SJCRH30 (cell line): ENCODE measurements at regions not wholly inside any gene's neighbourhood (a gene's known extent, or its start where the extent isn't known, plus 50 kb on each side); places are given as distances from the start of the nearest gene placed in this dataset.

Experiments
- DNase-seq, 2 experiments: peaks; one replicate each; pipeline ENCODE4 v3.0.0-alpha.2; 2015 to 2020
- H3K27ac ChIP-seq: fragments of 250-450 bp; sonication (Bioruptor Pico); 2 replicates; pipeline ENCODE4 v1.5.1; 2020; ENCODE audit warnings: mild to moderate bottlenecking, moderate library complexity
- H3K27me3 ChIP-seq: fragments of 250-450 bp; sonication (Bioruptor Pico); 2 replicates; pipeline ENCODE4 v1.5.1; 2020; ENCODE audit warnings: mild to moderate bottlenecking, moderate library complexity
- H3K36me3 ChIP-seq: fragments of 250-450 bp; sonication (Bioruptor Pico); 2 replicates; pipeline ENCODE4 v1.5.1; 2020; ENCODE audit warnings: mild to moderate bottlenecking, moderate library complexity
- H3K4me1 ChIP-seq: fragments of 250-450 bp; sonication (Bioruptor Pico); 2 replicates; pipeline ENCODE4 v1.5.1; 2020; ENCODE audit warnings: mild to moderate bottlenecking, moderate library complexity
- H3K4me3 ChIP-seq: fragments of 250-450 bp; sonication (Bioruptor Pico); 2 replicates; pipeline ENCODE4 v1.5.1; 2020; ENCODE audit warnings: mild to moderate bottlenecking, moderate library complexity
- H3K9me3 ChIP-seq: fragments of 250-450 bp; sonication (Bioruptor Pico); replicated peaks from 2 replicates; pipeline ENCODE4 v1.5.1; 2020; ENCODE audit warnings: mild to moderate bottlenecking, moderate library complexity

- no peaks in the 10 kb centered on the region for H3K9me3 ChIP-seq
- H3K27ac ChIP-seq, result peak overlapping the region; percentile 17; the same call in 1 of the 2 replicates
- no peaks in the 10 kb centered on the region for H3K27me3 ChIP-seq
- H3K36me3 ChIP-seq, result no peaks in the 10 kb centered on the region
- no peak overlapping the region for H3K4me3 ChIP-seq
- DNase-seq, result no peak
- H3K4me1 ChIP-seq, result peaks cover 16% of the 10 kb centered on the region
Measured at GRCh38 chrX:40473460-40474204, 107.1 kb upstream of the ATP6AP2 start.

DNA sequence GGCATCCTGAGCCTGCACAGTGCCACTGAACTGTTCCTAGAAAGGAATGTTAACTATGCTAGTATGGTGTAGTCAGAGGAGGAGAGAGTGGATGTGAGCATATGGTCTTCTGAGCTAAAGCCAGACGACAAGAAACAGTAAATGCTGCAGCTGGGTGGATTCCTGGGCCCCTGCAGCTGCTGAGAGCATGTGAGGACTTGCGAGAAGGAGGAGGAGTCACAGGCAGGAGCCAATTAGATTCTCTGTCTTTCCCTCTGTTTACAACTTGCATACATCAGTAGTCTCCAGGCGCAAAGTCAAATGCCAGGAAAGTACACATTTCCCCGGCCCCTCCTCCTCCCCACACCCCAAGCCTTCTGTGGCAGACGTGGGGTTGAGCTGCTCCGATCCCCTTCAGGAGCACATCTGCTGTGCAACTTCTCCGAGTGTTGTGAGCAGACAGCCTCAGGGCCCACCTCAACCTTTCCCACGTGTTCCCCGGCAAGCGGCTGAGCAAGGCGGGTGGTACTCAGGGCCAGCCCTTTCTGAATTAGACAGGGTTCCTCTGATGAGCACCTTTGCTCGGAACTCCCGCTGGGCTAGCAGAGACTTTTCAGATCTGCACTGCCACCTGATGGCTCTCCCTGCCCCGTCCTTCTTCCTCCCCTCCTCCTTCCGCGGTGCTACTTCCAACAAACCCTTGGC, 108.7 kb upstream of the ATP6AP2 start:
- DNase-seq, result peak; percentile 86 to 90

GRCh38 chrX:40470830-40471429, 109.8 kb upstream of the ATP6AP2 start:
- Histone ChIP-seq H3K4me1 (peaks cover 23% of the 10 kb centered on the region), H3K36me3 (no peaks in the 10 kb centered on the region), H3K4me3 (no peak overlapping the region), H3K27me3 (no peaks in the 10 kb centered on the region), H3K27ac (peak overlapping the region; percentile 45; the same call in 1 of the 2 replicates), H3K9me3 (no peaks in the 10 kb centered on the region)
- peak in 1 of 2 experiments; percentile 15 for DNase-seq

More for the DNA sequence above, 108.7 kb upstream of the ATP6AP2 start:
- Histone ChIP-seq H3K27ac (peak overlapping the region; percentile 80), H3K27me3 (no peaks in the 10 kb centered on the region), H3K9me3 (no peaks in the 10 kb centered on the region), H3K36me3 (no peaks in the 10 kb centered on the region), H3K4me3 (peak overlapping the region; percentile 23), H3K4me1 (peaks cover 23% of the 10 kb centered on the region)

DNA sequence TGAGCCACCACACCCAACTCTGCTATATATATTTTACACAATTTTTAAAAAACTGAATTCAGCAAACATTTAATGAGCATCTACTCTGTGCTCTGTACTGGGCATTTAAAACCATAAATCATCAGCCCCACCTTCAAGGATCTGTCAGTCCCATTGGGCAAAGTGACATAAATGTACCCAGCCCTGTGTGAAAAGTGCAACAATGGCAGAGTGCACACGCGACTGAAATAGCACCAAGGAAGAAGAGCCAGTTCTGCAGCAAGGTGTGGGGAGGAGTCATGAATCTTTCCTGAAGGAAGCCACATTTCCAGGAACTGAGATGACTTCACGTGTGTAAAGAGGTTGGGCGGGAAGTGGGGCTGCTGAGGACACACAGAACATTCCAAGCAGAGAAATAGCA, 111.5 kb upstream of the ATP6AP2 start:
- H3K36me3 ChIP-seq, result no peaks in the 10 kb centered on the region
- no peak overlapping the region for H3K4me3 ChIP-seq
- peaks cover 23% of the 10 kb centered on the region for H3K4me1 ChIP-seq
- DNase-seq, result no peak
- H3K9me3 ChIP-seq, result no peaks in the 10 kb centered on the region
- no peaks in the 10 kb centered on the region for H3K27me3 ChIP-seq
- no peak overlapping the region for H3K27ac ChIP-seq

GRCh38 chrX:40468033-40468846, 112.5 kb upstream of the ATP6AP2 start:
- Histone ChIP-seq H3K4me1 (peaks cover 18% of the 10 kb centered on the region), H3K27ac (peak overlapping the region; percentile 74)

GRCh38 chrX:40467454-40467853, 113.3 kb upstream of the ATP6AP2 start:
- Histone ChIP-seq H3K27ac (no peak overlapping the region; the same call in 1 of the 2 replicates), H3K36me3 (no peaks in the 10 kb centered on the region), H3K9me3 (no peaks in the 10 kb centered on the region), H3K27me3 (no peaks in the 10 kb centered on the region), H3K4me1 (peaks cover 13% of the 10 kb centered on the region), H3K4me3 (no peak overlapping the region)
- no peak for DNase-seq

More at GRCh38 chrX:40468033-40468846, 112.5 kb upstream of the ATP6AP2 start:
- H3K36me3 ChIP-seq, result no peaks in the 10 kb centered on the region
- peak; percentile 65 to 82 for DNase-seq
- H3K27me3 ChIP-seq, result no peaks in the 10 kb centered on the region
- no peaks in the 10 kb centered on the region for H3K9me3 ChIP-seq
- H3K4me3 ChIP-seq, result no peak overlapping the region

GRCh38 chrX:40465735-40466551, 114.8 kb upstream of the ATP6AP2 start:
- Histone ChIP-seq H3K9me3 (no peaks in the 10 kb centered on the region), H3K36me3 (no peaks in the 10 kb centered on the region), H3K27me3 (no peaks in the 10 kb centered on the region), H3K27ac (no peak overlapping the region), H3K4me3 (no peak overlapping the region), H3K4me1 (peaks cover 8% of the 10 kb centered on the region)
- peak; percentile 21 to 42 for DNase-seq

DNA sequence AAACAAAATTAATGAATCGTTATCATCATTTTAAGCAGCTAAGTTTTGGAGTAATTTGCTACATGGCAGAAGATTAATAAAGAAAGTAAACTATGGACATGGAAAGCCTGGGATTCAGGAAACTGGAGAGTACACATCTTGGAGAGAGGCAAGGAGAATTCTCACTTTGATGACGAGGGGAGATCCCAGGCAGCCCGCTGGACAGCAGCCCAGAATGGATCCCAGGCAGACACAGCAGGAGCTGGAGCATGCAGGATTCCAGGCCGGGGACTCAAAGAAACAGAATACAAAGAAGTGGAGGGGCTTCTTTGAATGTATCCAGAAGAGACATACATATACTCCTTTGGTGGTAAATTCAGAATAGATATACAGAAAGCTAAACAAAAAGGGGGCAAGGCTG, 118.0 kb upstream of the ATP6AP2 start:
- Histone ChIP-seq H3K27ac (no peak overlapping the region), H3K4me3 (no peak overlapping the region), H3K36me3 (no peaks in the 10 kb centered on the region), H3K4me1 (peaks cover under 1% of the 10 kb centered on the region), H3K9me3 (no peaks in the 10 kb centered on the region), H3K27me3 (no peaks in the 10 kb centered on the region)
- DNase-seq, result no peak

- no peaks in the 10 kb centered on the region for H3K27me3 ChIP-seq
- no peaks in the 10 kb centered on the region for H3K9me3 ChIP-seq
- H3K27ac ChIP-seq, result no peak overlapping the region
- no peaks in the 10 kb centered on the region for H3K36me3 ChIP-seq
- no peaks in the 10 kb centered on the region; the same call in 1 of the 2 replicates for H3K4me1 ChIP-seq
- H3K4me3 ChIP-seq, result no peak overlapping the region
- DNase-seq, result peak; percentile 24 to 59
Measured at GRCh38 chrX:40460926-40461325, 119.8 kb upstream of the ATP6AP2 start.

DNA sequence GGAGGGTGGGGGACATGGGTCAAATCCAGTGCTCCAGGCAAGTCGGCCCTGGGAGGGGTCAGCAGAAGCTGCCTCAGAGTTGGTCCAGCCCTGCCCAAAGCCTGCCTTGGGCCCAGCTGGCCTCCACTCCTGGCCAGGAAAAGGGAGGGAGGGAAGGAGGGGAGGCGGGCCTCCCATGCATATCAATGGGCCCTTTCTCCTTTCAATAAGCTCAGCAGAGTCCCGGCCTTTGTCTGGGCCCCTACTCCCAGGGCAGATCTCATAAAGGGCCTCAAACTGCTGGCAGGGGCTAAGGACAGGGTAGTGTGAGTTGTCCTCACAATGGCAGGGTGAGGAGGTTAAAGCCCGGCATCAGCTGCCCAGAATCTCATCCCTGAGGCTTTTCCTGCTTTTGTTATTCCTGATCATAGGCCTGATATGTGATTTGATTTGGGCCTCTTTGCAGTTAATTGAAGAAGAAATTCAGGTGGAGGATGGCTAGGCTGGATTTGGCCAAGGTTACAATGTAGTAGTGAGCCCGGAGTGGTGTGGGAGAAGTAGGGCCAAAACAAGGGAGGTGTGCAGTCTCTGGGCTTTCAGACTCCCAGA, 121.1 kb upstream of the ATP6AP2 start:
- H3K27ac ChIP-seq, result no peak overlapping the region
- DNase-seq, result peak in 1 of 2 experiments; percentile 14
- H3K36me3 ChIP-seq, result no peaks in the 10 kb centered on the region
- H3K4me1 ChIP-seq, result no peaks in the 10 kb centered on the region; the same call in 1 of the 2 replicates
- H3K27me3 ChIP-seq, result no peaks in the 10 kb centered on the region
- H3K4me3 ChIP-seq, result no peak overlapping the region
- no peaks in the 10 kb centered on the region for H3K9me3 ChIP-seq

- H3K4me1 ChIP-seq, result no peaks in the 10 kb centered on the region; the same call in 1 of the 2 replicates
- no peak overlapping the region for H3K4me3 ChIP-seq
Measured at GRCh38 chrX:40457406-40457805, 123.4 kb upstream of the ATP6AP2 start.

GRCh38 chrX:40452031-40452430, 128.7 kb upstream of the ATP6AP2 start:
- Histone ChIP-seq H3K27ac (no peak overlapping the region), H3K36me3 (no peaks in the 10 kb centered on the region), H3K4me3 (no peak overlapping the region), H3K9me3 (no peaks in the 10 kb centered on the region), H3K27me3 (no peaks in the 10 kb centered on the region), H3K4me1 (no peaks in the 10 kb centered on the region)
- no peak for DNase-seq

More at GRCh38 chrX:40457406-40457805, 123.4 kb upstream of the ATP6AP2 start:
- H3K27me3 ChIP-seq, result no peaks in the 10 kb centered on the region
- no peaks in the 10 kb centered on the region for H3K36me3 ChIP-seq
- no peaks in the 10 kb centered on the region for H3K9me3 ChIP-seq
- H3K27ac ChIP-seq, result no peak overlapping the region
- DNase-seq, result no peak

GRCh38 chrX:40449956-40450706, 130.6 kb upstream of the ATP6AP2 start:
- no peaks in the 10 kb centered on the region for H3K4me1 ChIP-seq
- no peak overlapping the region for H3K4me3 ChIP-seq
- no peak overlapping the region for H3K27ac ChIP-seq
- no peaks in the 10 kb centered on the region for H3K36me3 ChIP-seq
- no peaks in the 10 kb centered on the region for H3K9me3 ChIP-seq
- H3K27me3 ChIP-seq, result no peaks in the 10 kb centered on the region
- no peak for DNase-seq
